SK-N-SH treated with all-trans-retinoic acid at 6 μM for 48 hours (cell line): ENCODE measurements at regions not wholly inside any gene's neighbourhood (a gene's known extent, or its start where the extent isn't known, plus 50 kb on each side); places are given as distances from the start of the nearest gene placed in this dataset.

ENCODE experiments used
- ATAC-seq: fragments of 200-7000 bp; cut with Tn5 transposase; 3 replicates; pipeline ENCODE4 v1.9.1; 2020; ENCODE audit warnings: mild to moderate bottlenecking, moderate library complexity
- ARNTL ChIP-seq: fragments of 450-650 bp; formaldehyde crosslinking; IDR thresholded peaks from 2 replicates; pipeline ENCODE4 v1.5.0; 2020; ENCODE audit warnings: low read depth, mild to moderate bottlenecking, moderate library complexity, borderline replicate concordance
- BACH2 ChIP-seq: fragments of 250-450 bp; sonication (Bioruptor Pico); IDR thresholded peaks from 2 replicates; pipeline ENCODE4 v1.9.0; 2021; ENCODE audit warnings: mild to moderate bottlenecking, borderline replicate concordance
- ESRRG ChIP-seq: fragments of 250-450 bp; sonication (Bioruptor Pico); IDR thresholded peaks from 2 replicates; pipeline ENCODE4 v1.6.1; 2021; ENCODE audit warnings: mild to moderate bottlenecking
- ISL1 ChIP-seq: fragments of 250-450 bp; sonication (Bioruptor Pico); IDR thresholded peaks from 2 replicates; pipeline ENCODE4 v2.1.2; 2022; ENCODE audit warnings: mild to moderate bottlenecking, moderate library complexity
- OSR1 ChIP-seq: fragments of 250-450 bp; sonication (Bioruptor Pico); IDR thresholded peaks from 2 replicates; pipeline ENCODE4 v1.8.0; 2022; ENCODE audit warnings: moderate library complexity, mild to moderate bottlenecking, inconsistent platforms
- POU6F1 ChIP-seq: fragments of 250-450 bp; sonication (Bioruptor Pico); IDR thresholded peaks from 2 replicates; pipeline ENCODE4 v1.8.0; 2021; ENCODE audit warnings: low read depth, mild to moderate bottlenecking, moderate library complexity, borderline replicate concordance
- PPARA ChIP-seq: fragments of 250-450 bp; sonication (Bioruptor Pico); IDR thresholded peaks from 2 replicates; pipeline ENCODE4 v1.5.0; 2020; ENCODE audit warnings: mild to moderate bottlenecking, borderline replicate concordance
- RARB ChIP-seq: fragments of 250-450 bp; sonication (Bioruptor Pico); IDR thresholded peaks from 2 replicates; pipeline ENCODE4 v1.8.0; 2021; ENCODE audit warnings: mild to moderate bottlenecking, moderate library complexity
- TCF4 ChIP-seq: fragments of 250-450 bp; sonication (Bioruptor Pico); IDR thresholded peaks from 2 replicates; pipeline ENCODE4 v1.8.0; 2021; ENCODE audit warnings: mild to moderate bottlenecking, moderate library complexity, borderline replicate concordance
- TSHZ2 ChIP-seq: fragments of 250-450 bp; sonication (Bioruptor Pico); IDR thresholded peaks from 2 replicates; pipeline ENCODE4 v1.5.0; 2020; ENCODE audit warnings: mild to moderate bottlenecking, moderate library complexity
- ZFP3 ChIP-seq: fragments of 250-450 bp; sonication (Bioruptor Pico); IDR thresholded peaks from 2 replicates; pipeline ENCODE4 v1.5.0; 2020; ENCODE audit warnings: mild to moderate bottlenecking, moderate library complexity
- ZNF565 ChIP-seq: fragments of 450-650 bp; formaldehyde crosslinking; conservative IDR thresholded peaks from 2 replicates; pipeline ENCODE4 v1.5.0; 2020; ENCODE audit warnings: low read depth, mild to moderate bottlenecking, moderate library complexity
- ZNF70 ChIP-seq: fragments of 450-650 bp; formaldehyde crosslinking; IDR thresholded peaks from 2 replicates; pipeline ENCODE4 v1.5.0; 2020; ENCODE audit warnings: mild to moderate bottlenecking, moderate library complexity
- ZNF8 ChIP-seq: fragments of 450-650 bp; formaldehyde crosslinking; IDR thresholded peaks from 2 replicates; pipeline ENCODE4 v1.5.0; 2020; ENCODE audit warnings: mild to moderate bottlenecking, moderate library complexity
- TF ChIP-seq, protein P1 (sequence below): fragments of 250-450 bp; sonication (Bioruptor Pico); IDR thresholded peaks from 2 replicates; pipeline ENCODE4 v1.5.1; 2021; ENCODE audit warnings: mild to moderate bottlenecking, moderate library complexity
- TF ChIP-seq, protein P2 (sequence below): fragments of 250-450 bp; sonication (Bioruptor Pico); IDR thresholded peaks from 2 replicates; pipeline ENCODE4 v1.8.0; 2020; ENCODE audit warnings: mild to moderate bottlenecking, moderate library complexity, borderline replicate concordance

- TF ChIP-seq ESRRG (CRISPR knock-in tag) (no peak), ZFP3 (CRISPR knock-in tag) (no peak), ISL1 (CRISPR knock-in tag) (no peak), RARB (CRISPR knock-in tag) (no peak)
Observed at GRCh38 chr18:75123113-75123512, 85.8 kb downstream of the PTGR3 start (continued).

DNA sequence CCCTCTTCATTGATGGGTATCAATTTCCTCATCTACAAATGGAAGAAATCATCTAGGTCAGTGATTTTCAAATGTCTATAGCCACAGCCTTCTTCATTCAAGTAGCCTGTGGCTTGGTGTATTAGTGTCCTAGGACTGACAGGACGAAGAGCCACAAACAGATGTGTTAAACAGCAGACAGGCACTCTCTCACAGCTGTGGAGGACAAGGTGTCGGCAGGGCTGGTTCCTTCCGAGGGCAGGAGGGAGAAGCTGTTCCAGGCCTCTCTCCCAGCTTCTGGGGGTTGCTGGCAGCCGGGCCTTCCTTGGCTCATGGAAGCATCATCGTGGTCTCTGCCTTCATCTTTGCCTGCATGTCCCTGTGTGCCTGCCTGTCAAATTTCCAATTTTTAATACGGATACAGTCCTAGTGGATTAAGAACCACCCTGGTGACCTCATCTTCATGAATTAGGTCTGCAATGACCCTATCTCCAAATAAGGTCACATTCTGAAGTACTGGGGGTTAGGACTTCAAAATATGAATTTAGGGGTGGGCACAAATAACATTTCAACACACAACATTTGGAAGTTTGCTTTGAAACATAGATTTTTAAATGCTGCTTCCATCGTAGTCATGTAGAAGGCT lies 86.5 kb downstream of the PTGR3 start:
- no peak for ATAC-seq

GRCh38 chr18:75121266-75121665 lies 87.7 kb downstream of the PTGR3 start:
- ATAC-seq, result no peak
- TF ChIP-seq, protein P1, sequence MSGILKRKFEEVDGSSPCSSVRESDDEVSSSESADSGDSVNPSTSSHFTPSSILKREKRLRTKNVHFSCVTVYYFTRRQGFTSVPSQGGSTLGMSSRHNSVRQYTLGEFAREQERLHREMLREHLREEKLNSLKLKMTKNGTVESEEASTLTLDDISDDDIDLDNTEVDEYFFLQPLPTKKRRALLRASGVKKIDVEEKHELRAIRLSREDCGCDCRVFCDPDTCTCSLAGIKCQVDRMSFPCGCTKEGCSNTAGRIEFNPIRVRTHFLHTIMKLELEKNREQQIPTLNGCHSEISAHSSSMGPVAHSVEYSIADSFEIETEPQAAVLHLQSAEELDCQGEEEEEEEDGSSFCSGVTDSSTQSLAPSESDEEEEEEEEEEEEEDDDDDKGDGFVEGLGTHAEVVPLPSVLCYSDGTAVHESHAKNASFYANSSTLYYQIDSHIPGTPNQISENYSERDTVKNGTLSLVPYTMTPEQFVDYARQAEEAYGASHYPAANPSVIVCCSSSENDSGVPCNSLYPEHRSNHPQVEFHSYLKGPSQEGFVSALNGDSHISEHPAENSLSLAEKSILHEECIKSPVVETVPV (CRISPR knock-in tag), result no peak
- TF ChIP-seq ESRRG (CRISPR knock-in tag) (no peak), BACH2 (no peak), ISL1 (CRISPR knock-in tag) (no peak), TSHZ2 (CRISPR knock-in tag) (no peak)

More for the DNA sequence above, 86.5 kb downstream of the PTGR3 start:
- TF ChIP-seq ESRRG (CRISPR knock-in tag), result no peak
- no peak for TF ChIP-seq ISL1 (CRISPR knock-in tag)
- no peak for TF ChIP-seq ZNF565
- no peak for TF ChIP-seq POU6F1 (CRISPR knock-in tag)
- no peak for TF ChIP-seq TCF4
- TF ChIP-seq ARNTL (CRISPR knock-in tag), result no peak
- no peak for TF ChIP-seq OSR1 (CRISPR knock-in tag)
- no peak for TF ChIP-seq BACH2
- no peak for TF ChIP-seq RARB (CRISPR knock-in tag)
- TF ChIP-seq, protein P1 (CRISPR knock-in tag), result no peak
- no peak for TF ChIP-seq TSHZ2 (CRISPR knock-in tag)
- TF ChIP-seq, protein P2, sequence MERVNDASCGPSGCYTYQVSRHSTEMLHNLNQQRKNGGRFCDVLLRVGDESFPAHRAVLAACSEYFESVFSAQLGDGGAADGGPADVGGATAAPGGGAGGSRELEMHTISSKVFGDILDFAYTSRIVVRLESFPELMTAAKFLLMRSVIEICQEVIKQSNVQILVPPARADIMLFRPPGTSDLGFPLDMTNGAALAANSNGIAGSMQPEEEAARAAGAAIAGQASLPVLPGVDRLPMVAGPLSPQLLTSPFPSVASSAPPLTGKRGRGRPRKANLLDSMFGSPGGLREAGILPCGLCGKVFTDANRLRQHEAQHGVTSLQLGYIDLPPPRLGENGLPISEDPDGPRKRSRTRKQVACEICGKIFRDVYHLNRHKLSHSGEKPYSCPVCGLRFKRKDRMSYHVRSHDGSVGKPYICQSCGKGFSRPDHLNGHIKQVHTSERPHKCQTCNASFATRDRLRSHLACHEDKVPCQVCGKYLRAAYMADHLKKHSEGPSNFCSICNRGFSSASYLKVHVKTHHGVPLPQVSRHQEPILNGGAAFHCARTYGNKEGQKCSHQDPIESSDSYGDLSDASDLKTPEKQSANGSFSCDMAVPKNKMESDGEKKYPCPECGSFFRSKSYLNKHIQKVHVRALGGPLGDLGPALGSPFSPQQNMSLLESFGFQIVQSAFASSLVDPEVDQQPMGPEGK, result no peak
- no peak for TF ChIP-seq ZNF70 (CRISPR knock-in tag)
- no peak for TF ChIP-seq PPARA (CRISPR knock-in tag)
- TF ChIP-seq ZNF8 (CRISPR knock-in tag), result no peak
- TF ChIP-seq, all 23 proteins: peak for 0
